B cell (primary cell): ENCODE measurements at regions not wholly inside any gene's neighbourhood (a gene's known extent, or its start where the extent isn't known, plus 50 kb on each side); places are given as distances from the start of the nearest gene placed in this dataset.

Experiments used
- ATAC-seq: fragments of 200-7000 bp; cut with Tn5 transposase; one replicate; pipeline ENCODE4 v1.10.0; 2021; ENCODE audit warnings: low read depth, mild to moderate bottlenecking, moderate number of reproducible peaks, moderate library complexity
- CTCF ChIA-PET: fragments of 350-600 bp; sonication (Branson Sonifier 250); formaldehyde crosslinking; loops from one replicate; lab custom pipeline; 2021; ENCODE audit warnings: antibody characterized with exemption, inconsistent platforms; lab: Charles Lee
- POLR2A ChIA-PET: fragments of 350-600 bp; sonication (Branson Sonifier 250); formaldehyde crosslinking; loops from one replicate; lab custom pipeline; 2021; ENCODE audit warnings: antibody characterized with exemption; lab: Charles Lee
- DNase-seq: peaks from one replicate; pipeline ENCODE4 v3.0.0; 2013
- H2AFZ ChIP-seq: 2 replicates; pipeline ENCODE4 v1.6.1; 2012; ENCODE audit warnings: mild to moderate bottlenecking, low read depth, low read length; ENCODE audit not compliant: insufficient read depth, poor library complexity, severe bottlenecking
- H3K27ac ChIP-seq, 2 donors: 1 replicate in 1 of 2; 2 replicates in 1 of 2; pipeline ENCODE4 v1.5.1; 2012 to 2013; ENCODE audit warnings: low read length in 2 of 2, mild to moderate bottlenecking in 2 of 2, moderate library complexity in 1 of 2
- H3K27me3 ChIP-seq, 4 experiments: fragments of 200-600 bp in 1 of 4; sonication (generic) in 1 of 4; replicated peaks in 1 of 4; 1 replicate in 2 of 4; 2 replicates in 2 of 4; pipeline versions ENCODE4 v1.6.1 to v1.7.0; 2013 to 2016; ENCODE audit warnings: low read length in 3 of 4, mild to moderate bottlenecking in 2 of 4, mixed read lengths in 1 of 4, moderate library complexity in 1 of 4; ENCODE audit not compliant: insufficient read depth in 4 of 4, control insufficient read depth in 3 of 4; ENCODE audit errors: control extremely low read depth in 1 of 4
- H3K36me3 ChIP-seq, 2 experiments: replicated peaks in 1 of 2; 1 replicate in 1 of 2; 2 replicates in 1 of 2; pipeline versions ENCODE4 v1.6.1 to v1.7.1; 2013; ENCODE audit warnings: low read length in 1 of 2; ENCODE audit not compliant: insufficient read depth in 2 of 2, control insufficient read depth in 1 of 2; ENCODE audit errors: control extremely low read depth in 1 of 2, extremely low read depth in 1 of 2
- H3K4me1 ChIP-seq, 2 donors: fragments of 200-600 bp in 1 of 2; sonication (generic) in 1 of 2; 1 replicate in 1 of 2; 2 replicates in 1 of 2; pipeline versions ENCODE4 v1.5.1 to v1.6.1; 2013 to 2017; ENCODE audit warnings: low read length in 2 of 2; ENCODE audit not compliant: control insufficient read depth in 2 of 2, insufficient read depth in 2 of 2
- H3K4me2 ChIP-seq: replicated peaks from 2 replicates; pipeline ENCODE3; 2012; ENCODE audit warnings: mild to moderate bottlenecking, low read depth, low read length; ENCODE audit not compliant: poor library complexity, severe bottlenecking
- H3K4me3 ChIP-seq, 5 experiments: fragments of 200-600 bp in 1 of 5; sonication (generic) in 1 of 5; 1 replicate in 3 of 5; 2 replicates in 2 of 5; pipeline versions ENCODE4 v1.5.1 to v1.7.0; 2011 to 2016; ENCODE audit warnings: low read length in 4 of 5, mild to moderate bottlenecking in 4 of 5, low read depth in 2 of 5, control low read depth in 1 of 5, moderate library complexity in 1 of 5; ENCODE audit not compliant: insufficient read depth in 1 of 5; ENCODE audit errors: control extremely low read depth in 1 of 5, extremely low read depth in 1 of 5
- H3K79me2 ChIP-seq: fragments of 200-600 bp; sonication (generic); one replicate; pipeline ENCODE4 v1.6.0; 2016; ENCODE audit warnings: low read length; ENCODE audit not compliant: control insufficient read depth, insufficient read depth
- H3K9ac ChIP-seq: fragments of 200-600 bp; sonication (generic); 2 replicates; pipeline ENCODE4 v1.6.1; 2017; ENCODE audit warnings: mild to moderate bottlenecking, low read length, moderate library complexity
- H3K9me3 ChIP-seq, 3 donors: one replicate each; pipeline versions ENCODE4 v1.6.1 to v1.7.1; 2013; ENCODE audit warnings: low read length in 2 of 3; ENCODE audit not compliant: control insufficient read depth in 2 of 3, insufficient read depth in 1 of 3; ENCODE audit errors: control extremely low read depth in 1 of 3
- H4K20me1 ChIP-seq: 2 replicates; pipeline ENCODE4 v1.6.0; 2012; ENCODE audit warnings: mild to moderate bottlenecking, low read length; ENCODE audit not compliant: insufficient read depth, control insufficient read depth, poor library complexity, severe bottlenecking
- H3K27ac Mint-ChIP-seq: one replicate; pipeline ENCODE4 v1.8.0; 2021; ENCODE audit warnings: mixed read lengths
- H3K27me3 Mint-ChIP-seq: one replicate; pipeline ENCODE4 v1.8.0; 2021; ENCODE audit warnings: mixed read lengths
- H3K4me1 Mint-ChIP-seq: one replicate; pipeline ENCODE4 v1.8.0; 2021; ENCODE audit warnings: mixed read lengths
- H3K4me3 Mint-ChIP-seq: one replicate; pipeline ENCODE4 v1.8.0; 2021; ENCODE audit warnings: mixed read lengths
- H3K9me3 Mint-ChIP-seq: one replicate; pipeline ENCODE4 v1.8.0; 2022; ENCODE audit warnings: mixed read lengths; ENCODE audit not compliant: insufficient read depth
- CTCF ChIP-seq: fragments of 200-600 bp; IDR thresholded peaks from one replicate; pipeline ENCODE4 v1.8.0; 2022; ENCODE audit warnings: antibody characterized with exemption, mild to moderate bottlenecking
- EZH2 ChIP-seq: IDR thresholded peaks from 2 replicates; pipeline ENCODE4 v1.6.1; 2012; ENCODE audit warnings: borderline replicate concordance, low read depth, mild to moderate bottlenecking, moderate library complexity, low read length; ENCODE audit not compliant: insufficient read depth, poor library complexity, severe bottlenecking
- WGBS: methylation state at CpG from one replicate; pipeline ENCODE4 v1.1.5; 2013; ENCODE audit warnings: missing lambda C conversion rate; ENCODE audit not compliant: insufficient coverage; 5-methylcytosine and 5-hydroxymethylcytosine counted together
- intact Hi-C: fragments of 100-400 bp; cut with micrococcal nuclease; formaldehyde crosslinking; loops from one replicate; pipeline ENCODE4 v1.10.0; 2022

- intact Hi-C loops: no loop called here
- no peaks in the 10 kb centered on the region for H3K79me2 ChIP-seq
- Mint-ChIP-seq H3K4me1 (peaks cover 19% of the 10 kb centered on the region), H3K27me3 (no peaks in the 10 kb centered on the region), H3K4me3 (no peak overlapping the region), H3K27ac (no peak overlapping the region), H3K9me3 (peaks cover 3% of the 10 kb centered on the region)
- no peaks in the 10 kb centered on the region for H3K9me3 ChIP-seq
- H4K20me1 ChIP-seq: no peaks in the 10 kb centered on the region
- ATAC-seq: no peak
- no peak overlapping the region for H3K27ac ChIP-seq
- no peaks in the 10 kb centered on the region for H3K27me3 ChIP-seq
- no peak overlapping the region for H3K4me2 ChIP-seq
- TF ChIP-seq EZH2 (no peak), CTCF (no peak)
- peaks cover 4 to 13% of the 10 kb centered on the region in 2 donors for H3K4me1 ChIP-seq
- no peak overlapping the region for H3K4me3 ChIP-seq
- ChIA-PET POLR2A (no interaction called here), CTCF (interaction anchor here (0.6 kb wide), 1 partner anchor 1266 kb away, joined by 4 read pairs; no protein-coding TSS in a partner anchor)
- no peak overlapping the region for H2AFZ ChIP-seq
- DNase-seq: no peak
- no peaks in the 10 kb centered on the region for H3K36me3 ChIP-seq
- H3K9ac ChIP-seq: no peak overlapping the region
- no CpG with 5 or more reads among the region's 3 CpGs for WGBS
These were observed 89.5 kb upstream of the TMEM17 start for GRCh38 chr2:62595474-62595873.

- CTCF ChIA-PET: no interaction called here
- 93% methylated on average over 2 of the region's 3 CpGs for WGBS
- no peaks in the 10 kb centered on the region for H3K9me3 ChIP-seq
- H3K27me3 ChIP-seq: no peaks in the 10 kb centered on the region
- peaks cover 4 to 13% of the 10 kb centered on the region in 2 donors for H3K4me1 ChIP-seq
- no peak overlapping the region for H3K27ac ChIP-seq
- H3K9ac ChIP-seq: no peak overlapping the region
- POLR2A ChIA-PET: no interaction called here
- DNase-seq (no peak), ATAC-seq (no peak)
- Mint-ChIP-seq H3K4me3 (no peak overlapping the region), H3K9me3 (no peaks in the 10 kb centered on the region), H3K27ac (no peak overlapping the region), H3K4me1 (peaks cover 9% of the 10 kb centered on the region), H3K27me3 (no peaks in the 10 kb centered on the region)
- H2AFZ ChIP-seq: no peak overlapping the region
- TF ChIP-seq CTCF (no peak), EZH2 (no peak)
- no peak overlapping the region for H3K4me2 ChIP-seq
- no peak overlapping the region for H3K4me3 ChIP-seq
- intact Hi-C loops: no loop called here
- H4K20me1 ChIP-seq: no peaks in the 10 kb centered on the region
- no peaks in the 10 kb centered on the region for H3K36me3 ChIP-seq
- no peaks in the 10 kb centered on the region for H3K79me2 ChIP-seq
These were observed 87.8 kb upstream of the TMEM17 start for GRCh38 chr2:62593825-62594224.
